ENCODE measurements at regions not wholly inside any gene's neighbourhood (a gene's known extent, or its start where the extent isn't known, plus 50 kb on each side); places are given as distances from the start of the nearest gene placed in this dataset.

DNA sequence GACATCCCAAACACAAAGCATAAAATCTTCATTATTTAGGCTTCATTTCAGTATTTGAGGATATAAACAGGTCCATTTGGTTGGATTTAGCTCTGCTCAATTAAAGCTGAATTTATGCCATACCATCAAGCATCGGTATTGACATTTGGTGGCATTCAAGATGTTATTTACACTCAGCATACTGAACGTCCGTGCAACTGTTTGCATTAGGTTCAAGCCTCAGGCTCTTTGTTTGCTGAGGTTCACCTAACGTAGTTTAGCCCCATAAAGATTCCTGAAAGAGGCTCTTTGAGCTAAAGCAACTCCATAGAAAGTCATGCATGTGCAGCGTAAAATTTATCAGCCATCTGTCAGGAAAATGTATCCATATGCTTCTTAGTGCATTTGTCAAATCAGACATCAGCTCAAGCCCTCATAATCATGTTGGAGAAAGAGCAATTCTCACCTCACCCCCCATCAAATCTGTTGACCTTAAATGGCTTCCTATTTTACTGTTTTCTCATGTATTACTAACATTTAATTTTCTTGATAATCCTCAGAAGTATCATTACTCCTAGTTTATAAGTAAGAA lies 366.9 kb downstream of the EPHA4 start:
- no peaks in the 10 kb centered on the region for H3K79me2 ChIP-seq (ENCODE audit: control insufficient read depth, low read length)
- H3K9me2 ChIP-seq (replicated peaks; ENCODE audit: control insufficient read depth, low read length), result no peaks in the 10 kb centered on the region
- H3K27ac ChIP-seq (ENCODE audit: low read depth, low read length), result no peak overlapping the region
- TF ChIP-seq EZH2phosphoT487 (IDR thresholded peaks at IDR 0.05; ENCODE audit: borderline replicate concordance, low read length), result no peak
- TF ChIP-seq, protein P1, sequence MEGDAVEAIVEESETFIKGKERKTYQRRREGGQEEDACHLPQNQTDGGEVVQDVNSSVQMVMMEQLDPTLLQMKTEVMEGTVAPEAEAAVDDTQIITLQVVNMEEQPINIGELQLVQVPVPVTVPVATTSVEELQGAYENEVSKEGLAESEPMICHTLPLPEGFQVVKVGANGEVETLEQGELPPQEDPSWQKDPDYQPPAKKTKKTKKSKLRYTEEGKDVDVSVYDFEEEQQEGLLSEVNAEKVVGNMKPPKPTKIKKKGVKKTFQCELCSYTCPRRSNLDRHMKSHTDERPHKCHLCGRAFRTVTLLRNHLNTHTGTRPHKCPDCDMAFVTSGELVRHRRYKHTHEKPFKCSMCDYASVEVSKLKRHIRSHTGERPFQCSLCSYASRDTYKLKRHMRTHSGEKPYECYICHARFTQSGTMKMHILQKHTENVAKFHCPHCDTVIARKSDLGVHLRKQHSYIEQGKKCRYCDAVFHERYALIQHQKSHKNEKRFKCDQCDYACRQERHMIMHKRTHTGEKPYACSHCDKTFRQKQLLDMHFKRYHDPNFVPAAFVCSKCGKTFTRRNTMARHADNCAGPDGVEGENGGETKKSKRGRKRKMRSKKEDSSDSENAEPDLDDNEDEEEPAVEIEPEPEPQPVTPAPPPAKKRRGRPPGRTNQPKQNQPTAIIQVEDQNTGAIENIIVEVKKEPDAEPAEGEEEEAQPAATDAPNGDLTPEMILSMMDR (IDR thresholded peaks at IDR 0.05; ENCODE audit: low read depth, low read length, poor library complexity, severe bottlenecking), result no peak
- no peaks in the 10 kb centered on the region for H4K20me1 ChIP-seq (ENCODE audit: control insufficient read depth, insufficient read depth, low read depth, low read length)
- no peak overlapping the region for H3K4me3 ChIP-seq (ENCODE audit: low read length)
- no peaks in the 10 kb centered on the region for H3K27me3 ChIP-seq (ENCODE audit: control insufficient read depth, low read length)
- H3F3A ChIP-seq (ENCODE audit: control insufficient read depth, insufficient read depth), result peaks cover 10% of the 10 kb centered on the region
- peaks cover 45% of the 10 kb centered on the region for H3K4me1 ChIP-seq (ENCODE audit: control insufficient read depth, low read length)
- H3K9me3 ChIP-seq (ENCODE audit: control insufficient read depth, insufficient read depth, low read length), result no peaks in the 10 kb centered on the region
- H3K4me2 ChIP-seq (ENCODE audit: low read length), result no peak overlapping the region
- H3K36me3 ChIP-seq (ENCODE audit: control insufficient read depth, low read length), result no peaks in the 10 kb centered on the region

DNA sequence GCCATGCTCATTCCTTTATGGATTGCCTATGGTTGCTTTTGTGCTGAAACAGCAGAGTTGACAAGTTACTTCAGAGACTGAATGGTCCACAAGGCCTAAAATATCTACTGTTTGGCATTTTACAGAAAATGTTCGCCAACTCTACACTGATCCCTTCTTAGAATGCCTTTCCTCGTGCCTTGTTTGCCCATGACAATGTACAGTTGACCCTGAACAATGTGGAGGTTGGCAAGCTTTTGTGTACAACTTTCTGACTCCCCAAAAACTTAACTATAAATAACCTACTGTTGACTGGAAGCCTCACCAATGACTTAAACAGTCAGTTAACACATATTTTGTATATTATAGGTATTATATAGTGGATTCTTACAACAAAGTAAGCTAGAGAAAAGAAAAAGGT lies 361.4 kb downstream of the EPHA4 start:
- Histone ChIP-seq H3K4me1 (ENCODE audit: control insufficient read depth, low read length) (no peaks in the 10 kb centered on the region), H3K9me3 (ENCODE audit: control insufficient read depth, insufficient read depth, low read length) (no peaks in the 10 kb centered on the region), H3F3A (ENCODE audit: control insufficient read depth, insufficient read depth) (no peaks in the 10 kb centered on the region), H3K9me2 (replicated peaks; ENCODE audit: control insufficient read depth, low read length) (no peaks in the 10 kb centered on the region), H3K27me3 (ENCODE audit: control insufficient read depth, low read length) (no peaks in the 10 kb centered on the region), H3K27ac (ENCODE audit: low read depth, low read length) (no peak overlapping the region), H3K4me3 (ENCODE audit: low read length) (no peak overlapping the region), H4K20me1 (ENCODE audit: control insufficient read depth, insufficient read depth, low read depth, low read length) (no peaks in the 10 kb centered on the region), H3K4me2 (ENCODE audit: low read length) (no peak overlapping the region), H3K36me3 (ENCODE audit: control insufficient read depth, low read length) (no peaks in the 10 kb centered on the region), H3K79me2 (ENCODE audit: control insufficient read depth, low read length) (no peaks in the 10 kb centered on the region)
- TF ChIP-seq, protein P1 (IDR thresholded peaks at IDR 0.05; ENCODE audit: low read depth, low read length, poor library complexity, severe bottlenecking), result no peak
- TF ChIP-seq EZH2phosphoT487 (IDR thresholded peaks at IDR 0.05; ENCODE audit: borderline replicate concordance, low read length), result no peak

DNA sequence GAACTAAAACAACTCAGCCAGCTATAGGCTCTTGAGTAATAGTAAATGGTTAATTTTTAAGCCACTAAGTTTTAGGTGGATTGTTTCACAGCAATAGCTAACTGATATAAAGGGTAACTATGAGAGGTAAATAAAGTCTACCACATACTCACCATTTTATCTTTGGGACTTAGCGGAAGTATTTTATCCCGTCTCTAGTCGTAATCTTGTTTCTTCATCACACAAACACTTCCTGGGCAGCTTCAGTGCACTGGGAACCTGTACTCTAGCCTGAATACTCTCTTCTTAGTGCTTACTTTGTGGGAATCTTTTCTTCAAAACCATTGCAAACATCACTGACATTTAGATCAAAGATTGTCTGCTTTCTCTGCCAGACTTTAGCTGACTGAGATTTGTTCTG lies 360.5 kb downstream of the EPHA4 start:
- no peaks in the 10 kb centered on the region for H3K36me3 ChIP-seq (ENCODE audit: control insufficient read depth, low read length)
- no peak overlapping the region for H3K27ac ChIP-seq (ENCODE audit: low read depth, low read length)
- H3K27me3 ChIP-seq (ENCODE audit: control insufficient read depth, low read length), result no peaks in the 10 kb centered on the region
- H3K4me2 ChIP-seq (ENCODE audit: low read length), result no peak overlapping the region
- H4K20me1 ChIP-seq (ENCODE audit: control insufficient read depth, insufficient read depth, low read depth, low read length), result no peaks in the 10 kb centered on the region
- H3K9me3 ChIP-seq (ENCODE audit: control insufficient read depth, insufficient read depth, low read length), result no peaks in the 10 kb centered on the region
- no peak for TF ChIP-seq EZH2phosphoT487 (IDR thresholded peaks at IDR 0.05; ENCODE audit: borderline replicate concordance, low read length)
- TF ChIP-seq, protein P1 (IDR thresholded peaks at IDR 0.05; ENCODE audit: low read depth, low read length, poor library complexity, severe bottlenecking), result no peak
- no peaks in the 10 kb centered on the region for H3K4me1 ChIP-seq (ENCODE audit: control insufficient read depth, low read length)
- no peak overlapping the region for H3K4me3 ChIP-seq (ENCODE audit: low read length)
- H3K79me2 ChIP-seq (ENCODE audit: control insufficient read depth, low read length), result no peaks in the 10 kb centered on the region
- no peaks in the 10 kb centered on the region for H3K9me2 ChIP-seq (replicated peaks; ENCODE audit: control insufficient read depth, low read length)
- H3F3A ChIP-seq (ENCODE audit: control insufficient read depth, insufficient read depth), result no peaks in the 10 kb centered on the region
